MM.1S (cell line): ENCODE measurements at regions not wholly inside any gene's neighbourhood (a gene's known extent, or its start where the extent isn't known, plus 50 kb on each side); places are given as distances from the start of the nearest gene placed in this dataset.
"Not testable (repeated sequence)": the region's sequence is repeated elsewhere in the genome, so short reads cannot be mapped to it uniquely, and the experiment has no call there.

Source experiments
- DNase-seq: peaks from one replicate; pipeline ENCODE4 v3.0.0-alpha.2; 2015
- H2AFZ ChIP-seq: fragments of 300-600 bp; sonication (generic); 2 replicates; pipeline ENCODE4 v1.6.0; 2016; ENCODE audit warnings: antibody characterized with exemption, low read length
- H3F3A ChIP-seq: fragments of 300-600 bp; sonication (generic); 2 replicates; pipeline ENCODE4 v1.6.1; 2016; ENCODE audit warnings: mild to moderate bottlenecking, antibody characterized with exemption, low read length, moderate library complexity, mixed read lengths; ENCODE audit not compliant: insufficient read depth
- H3K27ac ChIP-seq: fragments of 300-600 bp; sonication (generic); 2 replicates; pipeline ENCODE4 v1.5.1; 2016; ENCODE audit warnings: mild to moderate bottlenecking, low read length
- H3K27me3 ChIP-seq: fragments of 300-600 bp; sonication (generic); replicated peaks from 2 replicates; pipeline ENCODE4 v1.6.0; 2016; ENCODE audit warnings: low read length; ENCODE audit not compliant: insufficient read depth
- H3K36me3 ChIP-seq: fragments of 300-600 bp; sonication (generic); replicated peaks from 2 replicates; pipeline ENCODE4 v1.6.1; 2016; ENCODE audit warnings: mild to moderate bottlenecking, low read length, mixed read lengths; ENCODE audit not compliant: insufficient read depth
- H3K4me1 ChIP-seq: fragments of 300-600 bp; sonication (generic); 2 replicates; pipeline ENCODE4 v1.6.1; 2016; ENCODE audit warnings: low read length, mixed read lengths
- H3K4me2 ChIP-seq: fragments of 300-600 bp; sonication (generic); 2 replicates; pipeline ENCODE4 v1.6.0; 2016; ENCODE audit warnings: low read depth, low read length
- H3K4me3 ChIP-seq: fragments of 300-600 bp; sonication (generic); 2 replicates; pipeline ENCODE4 v1.5.1; 2016; ENCODE audit warnings: low read length, mixed read lengths
- H3K79me2 ChIP-seq: fragments of 300-600 bp; sonication (generic); 2 replicates; pipeline ENCODE4 v1.6.1; 2016; ENCODE audit warnings: mixed run types, low read length, mixed read lengths
- H3K9ac ChIP-seq: fragments of 300-600 bp; sonication (generic); 2 replicates; pipeline ENCODE4 v1.6.1; 2016; ENCODE audit warnings: low read length, mixed read lengths
- H3K9me2 ChIP-seq: fragments of 300-600 bp; sonication (generic); replicated peaks from 2 replicates; pipeline ENCODE4 v1.6.1; 2016; ENCODE audit warnings: mild to moderate bottlenecking, low read length, mixed read lengths; ENCODE audit not compliant: insufficient read depth
- H3K9me3 ChIP-seq: fragments of 300-600 bp; sonication (generic); replicated peaks from 2 replicates; pipeline ENCODE4 v1.6.1; 2016; ENCODE audit warnings: mild to moderate bottlenecking, low read length, mixed read lengths; ENCODE audit not compliant: insufficient read depth
- H4K20me1 ChIP-seq: fragments of 300-600 bp; sonication (generic); 2 replicates; pipeline ENCODE4 v1.6.1; 2016; ENCODE audit warnings: mild to moderate bottlenecking, low read length, moderate library complexity, mixed read lengths; ENCODE audit not compliant: insufficient read depth
- CTCF ChIP-seq: fragments of 300-600 bp; sonication (generic); IDR thresholded peaks from 2 replicates; pipeline ENCODE4 v1.5.1; 2016; ENCODE audit warnings: antibody characterized with exemption, low read length, mixed read lengths
- EZH2 ChIP-seq: fragments of 300-600 bp; sonication (generic); optimal IDR thresholded peaks from 2 replicates; pipeline ENCODE3; 2017; ENCODE audit warnings: low read depth, mild to moderate bottlenecking, antibody characterized with exemption, low read length, mixed read lengths
- EZH2phosphoT487 ChIP-seq: fragments of 300-600 bp; sonication (generic); IDR thresholded peaks from 2 replicates; pipeline ENCODE4 v1.6.1; 2018; ENCODE audit warnings: antibody characterized with exemption, low read length

- no peaks in the 10 kb centered on the region for H3F3A ChIP-seq
- no peaks in the 10 kb centered on the region for H4K20me1 ChIP-seq
- H3K79me2 ChIP-seq, result no peaks in the 10 kb centered on the region
- no peaks in the 10 kb centered on the region for H3K36me3 ChIP-seq
- H3K27me3 ChIP-seq, result no peaks in the 10 kb centered on the region
- H3K4me1 ChIP-seq, result no peaks in the 10 kb centered on the region
- H3K9me2 ChIP-seq, result no peaks in the 10 kb centered on the region
- H2AFZ ChIP-seq, result no peak overlapping the region
- H3K9ac ChIP-seq, result no peak overlapping the region
- DNase-seq, result no peak
- no peak overlapping the region for H3K4me2 ChIP-seq
- H3K9me3 ChIP-seq, result no peaks in the 10 kb centered on the region
- no peak for TF ChIP-seq CTCF
- no peak for TF ChIP-seq EZH2phosphoT487
- TF ChIP-seq EZH2, result no peak
- no peak overlapping the region for H3K27ac ChIP-seq
- H3K4me3 ChIP-seq, result no peak overlapping the region
These were observed 270.8 kb downstream of the SPRY2 start for GRCh38 chr13:80070024-80070703.

- no peaks in the 10 kb centered on the region for H3K4me1 ChIP-seq
These were observed 271.6 kb downstream of the SPRY2 start for GRCh38 chr13:80069374-80069773.

GRCh38 chr13:80065996-80066395 lies 274.9 kb downstream of the SPRY2 start:
- Histone ChIP-seq H4K20me1 (no peaks in the 10 kb centered on the region), H2AFZ (no peak overlapping the region), H3K27me3 (no peaks in the 10 kb centered on the region), H3K9me2 (no peaks in the 10 kb centered on the region), H3K4me1 (no peaks in the 10 kb centered on the region), H3K79me2 (no peaks in the 10 kb centered on the region), H3K36me3 (no peaks in the 10 kb centered on the region), H3K9ac (no peak overlapping the region), H3K9me3 (no peaks in the 10 kb centered on the region), H3K4me3 (no peak overlapping the region), H3K4me2 (no peak overlapping the region), H3F3A (no peaks in the 10 kb centered on the region), H3K27ac (no peak overlapping the region)
- DNase-seq, result no peak
- no peak for TF ChIP-seq EZH2
- no peak for TF ChIP-seq CTCF
- no peak for TF ChIP-seq EZH2phosphoT487

More at GRCh38 chr13:80069374-80069773, 271.6 kb downstream of the SPRY2 start:
- Histone ChIP-seq H2AFZ (no peak overlapping the region), H3F3A (no peaks in the 10 kb centered on the region), H3K27ac (no peak overlapping the region), H3K9me2 (no peaks in the 10 kb centered on the region), H3K36me3 (no peaks in the 10 kb centered on the region), H3K9me3 (no peaks in the 10 kb centered on the region), H3K79me2 (no peaks in the 10 kb centered on the region), H3K9ac (no peak overlapping the region), H3K27me3 (no peaks in the 10 kb centered on the region), H3K4me3 (no peak overlapping the region), H4K20me1 (no peaks in the 10 kb centered on the region), H3K4me2 (no peak overlapping the region)
- TF ChIP-seq EZH2, result no peak
- TF ChIP-seq CTCF, result no peak
- TF ChIP-seq EZH2phosphoT487, result no peak
- DNase-seq, result no peak

- H3K27me3 ChIP-seq, H3K9me2 ChIP-seq, H2AFZ ChIP-seq, H4K20me1 ChIP-seq, H3F3A ChIP-seq, H3K4me2 ChIP-seq, H3K4me3 ChIP-seq, H3K79me2 ChIP-seq, H3K9ac ChIP-seq, H3K9me3 ChIP-seq, DNase-seq, H3K36me3 ChIP-seq, H3K4me1 ChIP-seq, H3K27ac ChIP-seq: not testable (repeated sequence)
These were observed 278.5 kb downstream of the SPRY2 start for GRCh38 chr13:80062416-80062815.
